ENCODE measurements at regions not wholly inside any gene's neighbourhood (a gene's known extent, or its start where the extent isn't known, plus 50 kb on each side); places are given as distances from the start of the nearest gene placed in this dataset.
A peak's percentile ranks its signal among the peaks of the same experiment; 100 is the strongest.

DNA sequence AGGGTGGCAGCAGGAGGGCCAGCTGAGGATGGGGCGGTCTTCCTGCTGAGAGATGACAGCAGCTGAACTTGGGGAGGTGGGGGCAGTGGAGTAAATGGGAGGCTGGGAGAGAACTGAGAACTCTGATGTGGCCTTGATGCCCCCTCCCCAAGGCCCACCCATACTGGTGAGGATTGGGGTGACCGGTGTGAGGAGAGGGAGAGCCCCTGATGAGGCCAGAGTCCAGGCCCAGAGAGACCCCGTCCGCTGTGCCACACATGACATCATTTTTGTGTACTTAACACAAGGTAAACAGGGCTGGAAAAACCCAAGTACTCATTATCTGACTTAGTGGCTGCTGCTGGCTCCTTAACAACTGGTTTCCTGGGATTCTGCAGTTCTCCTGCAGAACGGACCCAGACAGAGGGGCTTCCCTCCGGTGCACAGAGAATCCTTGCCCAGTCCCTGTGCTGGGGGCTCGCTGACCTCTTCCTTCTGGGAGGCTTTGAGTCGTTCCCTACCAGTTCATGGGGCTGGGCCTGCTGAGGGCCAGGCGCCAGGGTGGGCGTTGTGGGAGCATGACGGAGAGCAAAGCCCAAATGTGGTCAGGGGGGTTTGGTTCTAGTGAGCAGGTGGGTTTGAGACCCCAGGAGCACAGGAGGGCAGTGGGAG is 207.6 kb downstream of the RAB11FIP4 start:
- no peak overlapping the region for H4K5ac ChIP-seq (ENCODE audit: insufficient read length, low read depth, low read length)
- no peak overlapping the region for H2BK20ac ChIP-seq (ENCODE audit: low read length)
- ChIA-PET POLR2A (ENCODE audit: partially characterized antibody) (interaction anchor here (1.3 kb wide), 1 partner anchor 40 kb away, joined by 3 read pairs; no protein-coding TSS in a partner anchor), CTCF (ENCODE audit: partially characterized antibody) (interaction anchor here (1.2 kb wide), 1 partner anchor 21 kb away, joined by 3 read pairs; no protein-coding TSS in a partner anchor)
- peak overlapping the region; percentile 39; the same call in 1 of the 2 replicates for H2BK12ac ChIP-seq (ENCODE audit: low read depth, low read length)
- no peak overlapping the region for H3K4ac ChIP-seq (replicated peaks; ENCODE audit: insufficient read length, low read depth, low read length)
- no peak overlapping the region for H4K91ac ChIP-seq (replicated peaks; ENCODE audit: insufficient read length, low read length)
- H3K27me3 ChIP-seq (replicated peaks in 1 of 4; ENCODE audit: control insufficient read depth in 3 of 4, extremely low read depth in 1 of 4, insufficient read depth in 3 of 4, low read length in 3 of 4): no peaks in the 10 kb centered on the region
- H2AFZ ChIP-seq (ENCODE audit: low read length): no peak overlapping the region
- H2BK15ac ChIP-seq (ENCODE audit: low read length): no peak overlapping the region
- H3K79me1 ChIP-seq (ENCODE audit: low read depth, low read length): no peaks in the 10 kb centered on the region
- H3K4me1 ChIP-seq (replicated peaks in 1 of 4; ENCODE audit: control insufficient read depth in 3 of 4, insufficient read depth in 4 of 4, low read length in 3 of 4): peaks cover 0 to 8% (median 3%) of the 10 kb centered on the region in 4 experiments; a peak in 4 of 7 replicates
- FAIRE-seq (no peak), DNase-seq (ENCODE audit: low read depth in 1 of 2, low spot score in 2 of 2) (no peak)
- WGBS, 2 experiments (ENCODE audit: extremely low coverage in 1 of 2, insufficient coverage in 1 of 2, insufficient read length in 1 of 2, insufficient replicate concordance in 2 of 2, low coverage in 1 of 2, low lambda C conversion rate in 2 of 2, missing lambda C conversion rate in 1 of 2): 85% methylated on average over 10 of the region's 11 CpGs; no CpG with 5 or more reads in 1 of the 2 experiments
- TF ChIP-seq USF2 (IDR thresholded peaks at IDR 0.05; ENCODE audit: low read length): no peak
- no peak for TF ChIP-seq ATF3 (IDR thresholded peaks at IDR 0.05; ENCODE audit: insufficient read depth, low read depth, low read length)
- no peak for TF ChIP-seq SIX5 (IDR thresholded peaks at IDR 0.05; ENCODE audit: low read depth, low read length)
- no peak for TF ChIP-seq EGR1 (IDR thresholded peaks at IDR 0.05; ENCODE audit: borderline replicate concordance, low read depth, low read length)
- no peak for TF ChIP-seq RBBP5 (IDR thresholded peaks at IDR 0.05; ENCODE audit: borderline replicate concordance, low read depth, low read length)
- TF ChIP-seq JUN (IDR thresholded peaks at IDR 0.05; ENCODE audit: low read depth, low read length): no peak
- TF ChIP-seq RAD21 (IDR thresholded peaks at IDR 0.05 in 1 of 2, conservative IDR thresholded peaks at IDR 0.05 in 1 of 2; ENCODE audit: low read depth in 2 of 2, low read length in 2 of 2): no peak
- TF ChIP-seq EZH2 (IDR thresholded peaks at IDR 0.05; ENCODE audit: low read depth, low read length, severe bottlenecking): no peak
- H3K56ac ChIP-seq (replicated peaks; ENCODE audit: insufficient read length, low read depth, low read length): no peak overlapping the region
- no peaks in the 10 kb centered on the region for H3K79me2 ChIP-seq (ENCODE audit: control insufficient read depth in 1 of 2, insufficient read depth in 2 of 2, low read length in 2 of 2)
- H3K23ac ChIP-seq (ENCODE audit: insufficient read length): no peak overlapping the region
- H4K8ac ChIP-seq (ENCODE audit: extremely low read depth, insufficient read depth, low read length): no peak overlapping the region
- no peak overlapping the region for H2BK5ac ChIP-seq (ENCODE audit: low read depth, low read length)
- H3K4me3 ChIP-seq (ENCODE audit: extremely low read depth in 1 of 4, insufficient read depth in 2 of 4, low read depth in 3 of 4, low read length in 4 of 4): no peak overlapping the region
- no peak overlapping the region for H3K14ac ChIP-seq (ENCODE audit: insufficient read length)
- no peak overlapping the region for H3K27ac ChIP-seq (ENCODE audit: low read depth, low read length)
- no peak overlapping the region for H3K4me2 ChIP-seq (ENCODE audit: insufficient read depth in 1 of 2, low read depth in 2 of 2, low read length in 2 of 2)
- H3K9ac ChIP-seq (replicated peaks in 1 of 4; ENCODE audit: extremely low read depth in 1 of 4, low read depth in 3 of 4, low read length in 3 of 4): no peak overlapping the region
- H2BK120ac ChIP-seq (replicated peaks; ENCODE audit: low read depth, low read length): no peak overlapping the region
- no peaks in the 10 kb centered on the region for H3K36me3 ChIP-seq (ENCODE audit: control insufficient read depth in 2 of 4, insufficient read depth in 4 of 4, low read length in 3 of 4)
- no peaks in the 10 kb centered on the region for H3K23me2 ChIP-seq (ENCODE audit: low read depth, low read length)
- H3K9me3 ChIP-seq (ENCODE audit: insufficient read depth in 2 of 2, low read depth in 1 of 2, low read length in 1 of 2): no peaks in the 10 kb centered on the region
- H2AK5ac ChIP-seq (ENCODE audit: low read depth, low read length): no peak overlapping the region
- no peaks in the 10 kb centered on the region for H4K20me1 ChIP-seq (replicated peaks in 1 of 2; ENCODE audit: control insufficient read depth in 1 of 2, insufficient read depth in 2 of 2, low read length in 2 of 2)
- H3K18ac ChIP-seq (ENCODE audit: extremely low read depth, low read length): no peak overlapping the region; the same call in 1 of the 2 replicates

All from H1 (cell line).